Endothelial cell of umbilical vein (primary cell): ENCODE measurements at regions not wholly inside any gene's neighbourhood (a gene's known extent, or its start where the extent isn't known, plus 50 kb on each side); places are given as distances from the start of the nearest gene placed in this dataset.

Experiments used
- BruUV-seq: library from RNA; stranded (reverse); fragments of 400-500 nt; replicated peaks from 2 replicates; lab custom pipeline; 2021; lab: Mats Ljungman, UMichigan
- CTCF ChIA-PET: fragments of 300-600, 350-600 bp; sonication (Branson Sonifier 250); formaldehyde crosslinking; loops from one replicate; lab custom pipeline; 2021; ENCODE audit warnings: antibody characterized with exemption, inconsistent platforms; lab: Charles Lee
- POLR2A ChIA-PET: fragments of 300-600, 350-600 bp; sonication (Branson Sonifier 250); formaldehyde crosslinking; loops from one replicate; lab custom pipeline; 2021; ENCODE audit warnings: antibody characterized with exemption, inconsistent platforms; lab: Charles Lee
- DNase-seq: peaks from one replicate; pipeline ENCODE4 v3.0.0-alpha.2; 2011; ENCODE audit warnings: low read depth, low spot score
- FAIRE-seq: peaks from 2 replicates; lab custom pipeline; 2011; peaks lifted over from hg19 to GRCh38; lab: Jason Lieb, UNC
- H2AFZ ChIP-seq: 2 replicates; pipeline ENCODE4 v1.6.0; 2012; ENCODE audit warnings: low read depth, low read length, control low read depth, inconsistent platforms
- H3K27ac ChIP-seq: 2 replicates; pipeline ENCODE4 v1.5.1; 2011; ENCODE audit warnings: low read depth, mild to moderate bottlenecking, control low read depth, low read length, moderate library complexity; ENCODE audit not compliant: insufficient read depth
- H3K27me3 ChIP-seq, 2 experiments: 2 replicates each; pipeline versions ENCODE4 v1.6.0 to v1.6.1; 2011; ENCODE audit warnings: low read length in 2 of 2, mixed read lengths in 1 of 2; ENCODE audit not compliant: control insufficient read depth in 2 of 2, insufficient read depth in 2 of 2
- H3K36me3 ChIP-seq, 2 experiments: 2 replicates in 1 of 2; 3 replicates in 1 of 2; pipeline ENCODE4 v1.5.1; 2011; ENCODE audit warnings: low read length in 2 of 2, mild to moderate bottlenecking in 1 of 2, moderate library complexity in 1 of 2; ENCODE audit not compliant: control insufficient read depth in 2 of 2, insufficient read depth in 2 of 2; ENCODE audit errors: extremely low read depth in 1 of 2
- H3K4me1 ChIP-seq: 3 replicates; pipeline ENCODE4 v1.5.1; 2011; ENCODE audit warnings: mild to moderate bottlenecking, low read length; ENCODE audit not compliant: control insufficient read depth, insufficient read depth; ENCODE audit errors: extremely low read depth
- H3K4me2 ChIP-seq: 2 replicates; pipeline ENCODE4 v1.6.1; 2011; ENCODE audit warnings: low read length, control low read depth, mixed read lengths; ENCODE audit not compliant: insufficient read depth
- H3K4me3 ChIP-seq, 3 experiments: fragments of 200-600 bp in 1 of 3; sonication (generic), shearing (Covaris generic) in 1 of 3; replicated peaks in 1 of 3; 2 replicates each; pipeline ENCODE4 v1.5.1; 2011 to 2016; ENCODE audit warnings: control low read depth in 3 of 3, low read length in 3 of 3, mild to moderate bottlenecking in 2 of 3, inconsistent platforms in 1 of 3, low read depth in 1 of 3, moderate library complexity in 1 of 3; ENCODE audit not compliant: insufficient read depth in 1 of 3
- H3K79me2 ChIP-seq: 2 replicates; pipeline ENCODE4 v1.6.0; 2012; ENCODE audit warnings: low read length, inconsistent platforms; ENCODE audit not compliant: control insufficient read depth, insufficient read depth
- H3K9ac ChIP-seq: replicated peaks from 2 replicates; pipeline ENCODE3; 2011; ENCODE audit warnings: low read length, control low read depth; ENCODE audit not compliant: insufficient read depth; ENCODE audit errors: extremely low read depth
- H3K9me1 ChIP-seq: replicated peaks from 3 replicates; pipeline ENCODE4 v1.6.0; 2011; ENCODE audit warnings: mild to moderate bottlenecking, low read length; ENCODE audit not compliant: control insufficient read depth, insufficient read depth; ENCODE audit errors: extremely low read depth
- H3K9me3 ChIP-seq: replicated peaks from 2 replicates; pipeline ENCODE4 v1.5.1; 2012; ENCODE audit warnings: low read length, inconsistent platforms; ENCODE audit not compliant: control insufficient read depth, insufficient read depth
- H4K20me1 ChIP-seq: replicated peaks from 2 replicates; pipeline ENCODE3; 2011; ENCODE audit warnings: mild to moderate bottlenecking, low read length; ENCODE audit not compliant: control insufficient read depth, insufficient read depth; ENCODE audit errors: extremely low read depth
- EZH2 ChIP-seq: IDR thresholded peaks from 2 replicates; pipeline ENCODE4 v1.6.1; 2012; ENCODE audit warnings: borderline replicate concordance, low read depth, mild to moderate bottlenecking, moderate library complexity, low read length, inconsistent platforms; ENCODE audit not compliant: severe bottlenecking
- FOS ChIP-seq: IDR thresholded peaks from 2 replicates; pipeline ENCODE4 v1.6.1; 2011; ENCODE audit warnings: mild to moderate bottlenecking, low read length, moderate library complexity, borderline replicate concordance; ENCODE audit not compliant: insufficient read depth
- GATA2 ChIP-seq: IDR thresholded peaks from 2 replicates; pipeline ENCODE4 v1.7.0; 2011; ENCODE audit warnings: low read depth, mild to moderate bottlenecking, moderate library complexity, mixed read lengths, low read length; ENCODE audit not compliant: insufficient read length, insufficient read depth
- JUN ChIP-seq: IDR thresholded peaks from 2 replicates; pipeline ENCODE4 v1.6.1; 2011; ENCODE audit warnings: borderline replicate concordance, low read depth; ENCODE audit not compliant: insufficient read length, insufficient read depth
- MYC ChIP-seq: IDR thresholded peaks from one replicate; pipeline ENCODE4 v1.6.1; 2011; ENCODE audit warnings: mild to moderate bottlenecking, low read depth, low read length
- POLR2A ChIP-seq: IDR thresholded peaks from 2 replicates; pipeline ENCODE4 v1.6.1; 2012; ENCODE audit warnings: low read depth, mild to moderate bottlenecking, control low read depth, low read length
- POLR2AphosphoS5 ChIP-seq: IDR thresholded peaks from 2 replicates; pipeline ENCODE4 v1.6.1; 2012; ENCODE audit warnings: low read depth, mild to moderate bottlenecking, control low read depth, low read length, moderate library complexity; ENCODE audit not compliant: insufficient read depth
- dilution Hi-C: fragments of 300-500 bp; cut with MboI; formaldehyde crosslinking; loops from one replicate; pipeline ENCODE4 v1.15.0; 2019; ENCODE audit warnings: low sequenced_read_pairs; ENCODE audit not compliant: extremely low pct_ligation_motif_present
- intact Hi-C: fragments of 100-400 bp; cut with micrococcal nuclease; formaldehyde crosslinking; loops from one replicate; pipeline ENCODE4 v1.10.0; 2022
- TF ChIP-seq, protein P1 (sequence below): IDR thresholded peaks from 2 replicates; pipeline ENCODE4 v1.6.1; 2011; ENCODE audit not compliant: insufficient read depth, insufficient read length
- TF ChIP-seq, protein P2 (sequence below), 2 donors: IDR thresholded peaks; 1 replicate in 1 of 2; 2 replicates in 1 of 2; pipeline ENCODE4 v1.5.1; 2011; ENCODE audit warnings: low read length in 2 of 2, mild to moderate bottlenecking in 2 of 2, moderate library complexity in 2 of 2, control low read depth in 1 of 2, inconsistent platforms in 1 of 2, low read depth in 1 of 2; ENCODE audit not compliant: insufficient read depth in 1 of 2; ENCODE audit errors: extremely low read depth in 1 of 2

DNA sequence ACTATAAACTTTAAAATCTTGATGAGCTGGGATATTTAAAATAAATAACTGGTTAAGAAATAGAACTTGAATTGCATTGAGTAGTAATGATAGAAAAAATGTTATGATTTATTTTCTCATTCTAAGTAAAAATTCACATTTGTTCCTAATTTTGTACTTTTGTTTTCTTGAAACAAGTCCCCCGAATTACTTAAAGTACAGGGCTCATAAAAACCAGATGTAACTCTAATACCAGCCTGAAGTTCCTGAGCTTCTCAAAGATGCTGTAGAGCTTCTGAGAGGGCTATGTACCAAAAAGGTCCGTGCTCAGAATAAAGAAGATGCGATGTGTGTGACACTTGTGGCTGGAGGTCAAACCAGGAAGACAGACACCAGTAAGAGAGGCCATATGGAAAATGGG is 116.1 kb upstream of the TACR1 start:
- TF ChIP-seq, protein P1, sequence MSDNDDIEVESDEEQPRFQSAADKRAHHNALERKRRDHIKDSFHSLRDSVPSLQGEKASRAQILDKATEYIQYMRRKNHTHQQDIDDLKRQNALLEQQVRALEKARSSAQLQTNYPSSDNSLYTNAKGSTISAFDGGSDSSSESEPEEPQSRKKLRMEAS = no peak
- TF ChIP-seq GATA2 = no peak
- no peak for TF ChIP-seq POLR2AphosphoS5
- TF ChIP-seq JUN = no peak
- no peak for TF ChIP-seq POLR2A
- TF ChIP-seq EZH2 = no peak
- TF ChIP-seq, protein P2, sequence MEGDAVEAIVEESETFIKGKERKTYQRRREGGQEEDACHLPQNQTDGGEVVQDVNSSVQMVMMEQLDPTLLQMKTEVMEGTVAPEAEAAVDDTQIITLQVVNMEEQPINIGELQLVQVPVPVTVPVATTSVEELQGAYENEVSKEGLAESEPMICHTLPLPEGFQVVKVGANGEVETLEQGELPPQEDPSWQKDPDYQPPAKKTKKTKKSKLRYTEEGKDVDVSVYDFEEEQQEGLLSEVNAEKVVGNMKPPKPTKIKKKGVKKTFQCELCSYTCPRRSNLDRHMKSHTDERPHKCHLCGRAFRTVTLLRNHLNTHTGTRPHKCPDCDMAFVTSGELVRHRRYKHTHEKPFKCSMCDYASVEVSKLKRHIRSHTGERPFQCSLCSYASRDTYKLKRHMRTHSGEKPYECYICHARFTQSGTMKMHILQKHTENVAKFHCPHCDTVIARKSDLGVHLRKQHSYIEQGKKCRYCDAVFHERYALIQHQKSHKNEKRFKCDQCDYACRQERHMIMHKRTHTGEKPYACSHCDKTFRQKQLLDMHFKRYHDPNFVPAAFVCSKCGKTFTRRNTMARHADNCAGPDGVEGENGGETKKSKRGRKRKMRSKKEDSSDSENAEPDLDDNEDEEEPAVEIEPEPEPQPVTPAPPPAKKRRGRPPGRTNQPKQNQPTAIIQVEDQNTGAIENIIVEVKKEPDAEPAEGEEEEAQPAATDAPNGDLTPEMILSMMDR (IDR thresholded peaks at IDR 0.05; ENCODE audit: extremely low read depth in 1 of 2, insufficient read depth in 1 of 2, low read depth in 1 of 2, low read length in 2 of 2) = no peak
- TF ChIP-seq MYC = no peak
- TF ChIP-seq FOS = no peak
- no TSS peak for BruUV-seq
- H3K4me1 ChIP-seq = no peaks in the 10 kb centered on the region
- H3K4me2 ChIP-seq = no peak overlapping the region
- no peaks in the 10 kb centered on the region for H3K9me3 ChIP-seq
- intact Hi-C loops = no loop called here
- DNase-seq (no peak), FAIRE-seq (no peak)
- ChIA-PET POLR2A (no interaction called here), CTCF (no interaction called here)
- H3K27me3 ChIP-seq = no peaks in the 10 kb centered on the region
- H3K4me3 ChIP-seq = no peak overlapping the region
- no peaks in the 10 kb centered on the region for H3K9me1 ChIP-seq
- H2AFZ ChIP-seq = no peak overlapping the region
- H3K36me3 ChIP-seq = no peaks in the 10 kb centered on the region
- dilution Hi-C loops = no loop called here
- no peak overlapping the region for H3K9ac ChIP-seq
- H3K27ac ChIP-seq = no peak overlapping the region
- H4K20me1 ChIP-seq = no peaks in the 10 kb centered on the region
- no peaks in the 10 kb centered on the region for H3K79me2 ChIP-seq
